H1 (cell line): ENCODE measurements at regions not wholly inside any gene's neighbourhood (a gene's known extent, or its start where the extent isn't known, plus 50 kb on each side); places are given as distances from the start of the nearest gene placed in this dataset.

Experiments
- CTCF ChIP-seq, 3 experiments: IDR thresholded peaks; 1 replicate in 2 of 3; 2 replicates in 1 of 3; pipeline versions ENCODE4 v1.5.1 to v1.6.1; 2011; ENCODE audit warnings: low read length in 3 of 3, mild to moderate bottlenecking in 3 of 3, inconsistent platforms in 2 of 3, low read depth in 1 of 3, moderate library complexity in 1 of 3; ENCODE audit not compliant: insufficient read depth in 1 of 3; ENCODE audit errors: control extremely low read depth in 1 of 3
- USF2 ChIP-seq: IDR thresholded peaks from 2 replicates; pipeline ENCODE4 v1.6.1; 2011; ENCODE audit warnings: low read length, improper control_type of control experiment

GRCh38 chr2:12261986-12262680 lies 454.6 kb upstream of the TRIB2 start:
- TF ChIP-seq CTCF (IDR thresholded peaks at IDR 0.05; ENCODE audit: control extremely low read depth in 1 of 3, insufficient read depth in 1 of 3, low read depth in 1 of 3, low read length in 3 of 3) (no peak), USF2 (no peak)
